ENCODE measurements at regions not wholly inside any gene's neighbourhood (a gene's known extent, or its start where the extent isn't known, plus 50 kb on each side); places are given as distances from the start of the nearest gene placed in this dataset.

GRCh38 chr13:44230736-44231135, 142.9 kb upstream of the SERP2 start:
- no peak for TF ChIP-seq ZBTB7A (IDR thresholded peaks at IDR 0.05; ENCODE audit: low read depth)
- no peak for TF ChIP-seq FOXM1 (IDR thresholded peaks at IDR 0.05; ENCODE audit: borderline replicate concordance, low read depth)
- TF ChIP-seq EP300 (IDR thresholded peaks at IDR 0.05; ENCODE audit: borderline replicate concordance), result no peak
- TF ChIP-seq, protein P1, sequence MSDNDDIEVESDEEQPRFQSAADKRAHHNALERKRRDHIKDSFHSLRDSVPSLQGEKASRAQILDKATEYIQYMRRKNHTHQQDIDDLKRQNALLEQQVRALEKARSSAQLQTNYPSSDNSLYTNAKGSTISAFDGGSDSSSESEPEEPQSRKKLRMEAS (IDR thresholded peaks at IDR 0.05), result no peak
- TF ChIP-seq EGR1 (IDR thresholded peaks at IDR 0.05), result no peak
- no peak for TF ChIP-seq TAF1 (IDR thresholded peaks at IDR 0.05; ENCODE audit: low read depth)
- TF ChIP-seq CEBPB (IDR thresholded peaks at IDR 0.05), result no peak
- TF ChIP-seq, protein P2, sequence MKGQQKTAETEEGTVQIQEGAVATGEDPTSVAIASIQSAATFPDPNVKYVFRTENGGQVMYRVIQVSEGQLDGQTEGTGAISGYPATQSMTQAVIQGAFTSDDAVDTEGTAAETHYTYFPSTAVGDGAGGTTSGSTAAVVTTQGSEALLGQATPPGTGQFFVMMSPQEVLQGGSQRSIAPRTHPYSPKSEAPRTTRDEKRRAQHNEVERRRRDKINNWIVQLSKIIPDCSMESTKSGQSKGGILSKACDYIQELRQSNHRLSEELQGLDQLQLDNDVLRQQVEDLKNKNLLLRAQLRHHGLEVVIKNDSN (IDR thresholded peaks at IDR 0.05), result no peak
